GM21526 (cell line): ENCODE measurements at regions not wholly inside any gene's neighbourhood (a gene's known extent, or its start where the extent isn't known, plus 50 kb on each side); places are given as distances from the start of the nearest gene placed in this dataset.

Experiments used
- ATAC-seq: cut with Tn5 transposase; IDR thresholded peaks from one replicate; pipeline ENCODE4 v1.9.1; 2021; ENCODE audit warnings: moderate library complexity; ENCODE audit not compliant: unreplicated experiment, low FRiP score

- no peak for ATAC-seq
Observed at GRCh38 chr22:49149721-49150608, 677.7 kb downstream of the BRD1 start.

GRCh38 chr22:49148895-49149418 lies 678.7 kb downstream of the BRD1 start:
- ATAC-seq, result no peak

- no peak for ATAC-seq
Observed at GRCh38 chr22:49147617-49148175, 680.0 kb downstream of the BRD1 start.

- ATAC-seq, result no peak
Observed at GRCh38 chr22:49147171-49147570, 680.5 kb downstream of the BRD1 start.

GRCh38 chr22:49146511-49146910 lies 681.2 kb downstream of the BRD1 start:
- no peak for ATAC-seq

- ATAC-seq, result no peak
Observed at GRCh38 chr22:49143812-49144211, 683.9 kb downstream of the BRD1 start.

- no peak for ATAC-seq
Observed at GRCh38 chr22:49142891-49143290, 684.8 kb downstream of the BRD1 start.

- no peak for ATAC-seq
Observed at GRCh38 chr22:49142296-49142695, 685.4 kb downstream of the BRD1 start.

GRCh38 chr22:49141761-49142160 lies 685.9 kb downstream of the BRD1 start:
- no peak for ATAC-seq

- no peak for ATAC-seq
Observed at GRCh38 chr22:49140911-49141665, 686.6 kb downstream of the BRD1 start.

- ATAC-seq, result no peak
Observed at GRCh38 chr22:49139492-49140151, 688.1 kb downstream of the BRD1 start.

GRCh38 chr22:49138250-49138790 lies 689.4 kb downstream of the BRD1 start:
- no peak for ATAC-seq

GRCh38 chr22:49137206-49137840 lies 690.4 kb downstream of the BRD1 start:
- no peak for ATAC-seq

- ATAC-seq, result no peak
Observed at GRCh38 chr22:49136816-49137180, 690.9 kb downstream of the BRD1 start.

- no peak for ATAC-seq
Observed at GRCh38 chr22:49136041-49136815, 691.4 kb downstream of the BRD1 start.

GRCh38 chr22:49134076-49134475 lies 693.6 kb downstream of the BRD1 start:
- ATAC-seq, result no peak

GRCh38 chr22:49133541-49133940 lies 694.1 kb downstream of the BRD1 start:
- ATAC-seq, result no peak

- no peak for ATAC-seq
Observed at GRCh38 chr22:49132009-49132408, 695.7 kb downstream of the BRD1 start.

- ATAC-seq, result no peak
Observed at GRCh38 chr22:49129736-49130135, 697.9 kb downstream of the BRD1 start.
